Activated CD8-positive, alpha-beta T cell treated with anti-CD3 and anti-CD28 coated beads for 36 hours (primary cell): ENCODE measurements at regions not wholly inside any gene's neighbourhood (a gene's known extent, or its start where the extent isn't known, plus 50 kb on each side); places are given as distances from the start of the nearest gene placed in this dataset.

ENCODE experiments used
- ATAC-seq: fragments of 200-7000 bp; cut with Tn5 transposase; one replicate; pipeline ENCODE4 v1.10.0; 2021; ENCODE audit warnings: mild to moderate bottlenecking, moderate library complexity
- CTCF ChIA-PET: fragments of 350-600 bp; sonication (Branson Sonifier 250); formaldehyde crosslinking; loops from one replicate; lab custom pipeline; 2021; ENCODE audit warnings: antibody characterized with exemption; lab: Charles Lee
- POLR2A ChIA-PET: fragments of 350-600 bp; sonication (Branson Sonifier 250); formaldehyde crosslinking; loops from one replicate; lab custom pipeline; 2021; ENCODE audit warnings: antibody characterized with exemption; lab: Charles Lee
- DNase-seq: peaks from one replicate; pipeline ENCODE4 v3.0.0-alpha.2; 2020
- H3K27ac Mint-ChIP-seq: one replicate; pipeline ENCODE4 v1.8.0; 2021; ENCODE audit warnings: mild to moderate bottlenecking, mixed read lengths
- H3K27me3 Mint-ChIP-seq: one replicate; pipeline ENCODE4 v1.8.0; 2021; ENCODE audit warnings: mixed read lengths
- H3K36me3 Mint-ChIP-seq: one replicate; pipeline ENCODE4 v1.8.0; 2021; ENCODE audit warnings: low read depth, mixed read lengths
- H3K4me1 Mint-ChIP-seq: one replicate; pipeline ENCODE4 v1.8.0; 2021; ENCODE audit warnings: low read depth, mixed read lengths
- H3K4me3 Mint-ChIP-seq: one replicate; pipeline ENCODE4 v1.8.0; 2021; ENCODE audit warnings: mild to moderate bottlenecking, moderate library complexity, mixed read lengths
- H3K9me3 Mint-ChIP-seq: one replicate; pipeline ENCODE4 v1.8.0; 2021; ENCODE audit warnings: mixed read lengths
- CTCF ChIP-seq: fragments of 200-600 bp; IDR thresholded peaks from one replicate; pipeline ENCODE4 v1.8.0; 2022; ENCODE audit warnings: antibody characterized with exemption, mild to moderate bottlenecking
- intact Hi-C: fragments of 100-400 bp; cut with micrococcal nuclease; formaldehyde crosslinking; loops from one replicate; pipeline ENCODE4 v1.10.0; 2022

- TF ChIP-seq CTCF, result no peak
- H3K4me1 Mint-ChIP-seq, result no peaks in the 10 kb centered on the region
- no peaks in the 10 kb centered on the region for H3K36me3 Mint-ChIP-seq
- POLR2A ChIA-PET, result no interaction called here
- H3K27me3 Mint-ChIP-seq, result peaks cover 1% of the 10 kb centered on the region
- no peak overlapping the region for H3K27ac Mint-ChIP-seq
- DNase-seq, result no peak
- intact Hi-C loops, result no loop called here
- CTCF ChIA-PET, result no interaction called here
- no peak for ATAC-seq
- no peaks in the 10 kb centered on the region for H3K9me3 Mint-ChIP-seq
- no peak overlapping the region for H3K4me3 Mint-ChIP-seq
Measured at GRCh38 chr6:113671421-113671820, 185.7 kb upstream of the MARCKS start.

- H3K9me3 Mint-ChIP-seq, result no peaks in the 10 kb centered on the region
- CTCF ChIA-PET, result no interaction called here
- TF ChIP-seq CTCF, result no peak
- no peak for ATAC-seq
- H3K4me1 Mint-ChIP-seq, result no peaks in the 10 kb centered on the region
- peaks cover 1% of the 10 kb centered on the region for H3K27me3 Mint-ChIP-seq
- intact Hi-C loops, result no loop called here
- no peaks in the 10 kb centered on the region for H3K36me3 Mint-ChIP-seq
- H3K4me3 Mint-ChIP-seq, result no peak overlapping the region
- POLR2A ChIA-PET, result no interaction called here
- no peak for DNase-seq
- no peak overlapping the region for H3K27ac Mint-ChIP-seq
Measured at GRCh38 chr6:113672491-113673149, 184.5 kb upstream of the MARCKS start.

GRCh38 chr6:113674075-113674474 lies 183.1 kb upstream of the MARCKS start:
- POLR2A ChIA-PET, result no interaction called here
- no peak overlapping the region for H3K4me3 Mint-ChIP-seq
- intact Hi-C loops, result no loop called here
- DNase-seq, result no peak
- CTCF ChIA-PET, result no interaction called here
- no peaks in the 10 kb centered on the region for H3K4me1 Mint-ChIP-seq
- peaks cover 1% of the 10 kb centered on the region for H3K27me3 Mint-ChIP-seq
- ATAC-seq, result no peak
- no peaks in the 10 kb centered on the region for H3K9me3 Mint-ChIP-seq
- no peak overlapping the region for H3K27ac Mint-ChIP-seq
- no peaks in the 10 kb centered on the region for H3K36me3 Mint-ChIP-seq
- no peak for TF ChIP-seq CTCF

- H3K9me3 Mint-ChIP-seq, result no peaks in the 10 kb centered on the region
- no peak overlapping the region for H3K4me3 Mint-ChIP-seq
- H3K36me3 Mint-ChIP-seq, result no peaks in the 10 kb centered on the region
- no peak for ATAC-seq
- no peak for TF ChIP-seq CTCF
- CTCF ChIA-PET, result no interaction called here
- no peak for DNase-seq
- intact Hi-C loops, result no loop called here
- peaks cover 1% of the 10 kb centered on the region for H3K27me3 Mint-ChIP-seq
- no peaks in the 10 kb centered on the region for H3K4me1 Mint-ChIP-seq
- no peak overlapping the region for H3K27ac Mint-ChIP-seq
- POLR2A ChIA-PET, result no interaction called here
Measured at GRCh38 chr6:113676057-113676456, 181.1 kb upstream of the MARCKS start.

- no peak for DNase-seq
- no peak for ATAC-seq
- ChIA-PET POLR2A (no interaction called here), CTCF (no interaction called here)
- no peaks in the 10 kb centered on the region for H3K4me1 Mint-ChIP-seq
- H3K9me3 Mint-ChIP-seq, result no peaks in the 10 kb centered on the region
- intact Hi-C loops, result no loop called here
- no peak for TF ChIP-seq CTCF
- H3K27ac Mint-ChIP-seq, result no peak overlapping the region
- no peaks in the 10 kb centered on the region for H3K36me3 Mint-ChIP-seq
- H3K27me3 Mint-ChIP-seq, result peaks cover 1% of the 10 kb centered on the region
- no peak overlapping the region for H3K4me3 Mint-ChIP-seq
Measured at GRCh38 chr6:113676968-113677367, 180.2 kb upstream of the MARCKS start.
